ENCODE measurements at regions not wholly inside any gene's neighbourhood (a gene's known extent, or its start where the extent isn't known, plus 50 kb on each side); places are given as distances from the start of the nearest gene placed in this dataset.
A peak's percentile ranks its signal among the peaks of the same experiment; 100 is the strongest.

GRCh38 chr5:51276250-51276649 is 107.0 kb upstream of the ISL1 start:
- no peak overlapping the region for H3K27ac ChIP-seq (ENCODE audit: low read depth, low read length, poor library complexity, severe bottlenecking)
- no peaks in the 10 kb centered on the region for H3K4me1 ChIP-seq (ENCODE audit: insufficient read depth, low read length, poor library complexity, severe bottlenecking)
- ChIA-PET CTCF (interaction anchor here (0.7 kb wide), 1 partner anchor 13 kb away, joined by 5 read pairs; no protein-coding TSS in a partner anchor), POLR2A (ENCODE audit: low non-redundant PET) (no interaction called here)
- H3K27me3 ChIP-seq (replicated peaks; ENCODE audit: insufficient read depth, low read depth, low read length, poor library complexity), result no peaks in the 10 kb centered on the region
- H3K9me3 ChIP-seq (ENCODE audit: low read depth, low read length, poor library complexity, severe bottlenecking), result no peaks in the 10 kb centered on the region
- no TSS peak for BruUV-seq (replicated peaks)
- H3K4me3 ChIP-seq (ENCODE audit: low read depth, low read length, poor library complexity, severe bottlenecking), result no peak overlapping the region
- TF ChIP-seq CTCF (conservative IDR thresholded peaks at IDR 0.05; ENCODE audit: low read depth, low read length), result 0 out of 2 replicates have a peak, but pooled peaks have one; percentile 2
- no peak for TF ChIP-seq EZH2 (IDR thresholded peaks at IDR 0.05; ENCODE audit: borderline replicate concordance, low read depth, low read length, poor library complexity, severe bottlenecking)
- DNase-seq (ENCODE audit: low spot score), result no peak
- intact Hi-C loops (cut with micrococcal nuclease; ENCODE audit: unreplicated experiment), result no loop called here
- H3K36me3 ChIP-seq (ENCODE audit: insufficient read depth, low read length, poor library complexity, severe bottlenecking), result no peaks in the 10 kb centered on the region

- BruUV-seq (replicated peaks), result no TSS peak
- Histone ChIP-seq H3K36me3 (ENCODE audit: insufficient read depth, low read length, poor library complexity, severe bottlenecking) (no peaks in the 10 kb centered on the region), H3K27ac (ENCODE audit: low read depth, low read length, poor library complexity, severe bottlenecking) (no peak overlapping the region), H3K4me3 (ENCODE audit: low read depth, low read length, poor library complexity, severe bottlenecking) (no peak overlapping the region), H3K9me3 (ENCODE audit: low read depth, low read length, poor library complexity, severe bottlenecking) (no peaks in the 10 kb centered on the region), H3K27me3 (replicated peaks; ENCODE audit: insufficient read depth, low read depth, low read length, poor library complexity) (no peaks in the 10 kb centered on the region), H3K4me1 (ENCODE audit: insufficient read depth, low read length, poor library complexity, severe bottlenecking) (no peaks in the 10 kb centered on the region)
- POLR2A ChIA-PET (ENCODE audit: low non-redundant PET), result no interaction called here
- TF ChIP-seq EZH2 (IDR thresholded peaks at IDR 0.05; ENCODE audit: borderline replicate concordance, low read depth, low read length, poor library complexity, severe bottlenecking) (no peak), CTCF (conservative IDR thresholded peaks at IDR 0.05; ENCODE audit: low read depth, low read length) (no peak)
- intact Hi-C loops (cut with micrococcal nuclease; ENCODE audit: unreplicated experiment), result no loop called here
- no peak for DNase-seq (ENCODE audit: low spot score)
- CTCF ChIA-PET, result no interaction called here
Observed at GRCh38 chr5:51278539-51278938, 104.7 kb upstream of the ISL1 start.

GRCh38 chr5:51279983-51280706 is 103.1 kb upstream of the ISL1 start:
- H3K4me3 ChIP-seq (ENCODE audit: low read depth, low read length, poor library complexity, severe bottlenecking), result no peak overlapping the region
- no peak overlapping the region for H3K27ac ChIP-seq (ENCODE audit: low read depth, low read length, poor library complexity, severe bottlenecking)
- TF ChIP-seq EZH2 (IDR thresholded peaks at IDR 0.05; ENCODE audit: borderline replicate concordance, low read depth, low read length, poor library complexity, severe bottlenecking) (no peak), CTCF (conservative IDR thresholded peaks at IDR 0.05; ENCODE audit: low read depth, low read length) (no peak)
- BruUV-seq (replicated peaks), result no TSS peak
- intact Hi-C loops (cut with micrococcal nuclease; ENCODE audit: unreplicated experiment), result no loop called here
- ChIA-PET POLR2A (ENCODE audit: low non-redundant PET) (no interaction called here), CTCF (no interaction called here)
- H3K4me1 ChIP-seq (ENCODE audit: insufficient read depth, low read length, poor library complexity, severe bottlenecking), result no peaks in the 10 kb centered on the region
- H3K27me3 ChIP-seq (replicated peaks; ENCODE audit: insufficient read depth, low read depth, low read length, poor library complexity), result no peaks in the 10 kb centered on the region
- no peaks in the 10 kb centered on the region for H3K9me3 ChIP-seq (ENCODE audit: low read depth, low read length, poor library complexity, severe bottlenecking)
- no peaks in the 10 kb centered on the region for H3K36me3 ChIP-seq (ENCODE audit: insufficient read depth, low read length, poor library complexity, severe bottlenecking)
- peak; percentile 40 for DNase-seq (ENCODE audit: low spot score)
